GM18867 (cell line): ENCODE measurements at regions not wholly inside any gene's neighbourhood (a gene's known extent, or its start where the extent isn't known, plus 50 kb on each side); places are given as distances from the start of the nearest gene placed in this dataset.

Source experiments
- ATAC-seq: cut with Tn5 transposase; IDR thresholded peaks from one replicate; pipeline ENCODE4 v1.9.1; 2021; ENCODE audit warnings: mild to moderate bottlenecking, moderate library complexity; ENCODE audit not compliant: unreplicated experiment

- ATAC-seq, result no peak
Observed at GRCh38 chr18:24530630-24531111, 70.2 kb downstream of the HRH4 start.

- no peak for ATAC-seq
Observed at GRCh38 chr18:24534271-24534670, 73.8 kb downstream of the HRH4 start.

GRCh38 chr18:24534737-24535136 is 74.3 kb downstream of the HRH4 start:
- ATAC-seq, result no peak

- no peak for ATAC-seq
Observed at GRCh38 chr18:24535527-24536295, 75.3 kb downstream of the HRH4 start.

- no peak for ATAC-seq
Observed at GRCh38 chr18:24536326-24536725, 75.9 kb downstream of the HRH4 start.

- no peak for ATAC-seq
Observed at GRCh38 chr18:24536834-24537233, 76.4 kb downstream of the HRH4 start.

GRCh38 chr18:24538414-24539264 is 78.2 kb downstream of the HRH4 start:
- no peak for ATAC-seq

- no peak for ATAC-seq
Observed at GRCh38 chr18:24539866-24540617, 79.6 kb downstream of the HRH4 start.

GRCh38 chr18:24540896-24541295 is 80.5 kb downstream of the HRH4 start:
- ATAC-seq, result no peak

GRCh38 chr18:24543086-24543794 is 82.8 kb downstream of the HRH4 start:
- no peak for ATAC-seq

GRCh38 chr18:24543795-24544498 is 83.5 kb downstream of the HRH4 start:
- ATAC-seq, result no peak

- no peak for ATAC-seq
Observed at GRCh38 chr18:24544949-24545348, 84.5 kb downstream of the HRH4 start.

- no peak for ATAC-seq
Observed at GRCh38 chr18:24545651-24546050, 85.2 kb downstream of the HRH4 start.

- no peak for ATAC-seq
Observed at GRCh38 chr18:24546307-24546706, 85.9 kb downstream of the HRH4 start.

GRCh38 chr18:24548583-24548982 is 88.1 kb downstream of the HRH4 start:
- no peak for ATAC-seq

GRCh38 chr18:24552218-24552617 is 91.8 kb downstream of the HRH4 start:
- no peak for ATAC-seq

GRCh38 chr18:24553571-24554285 is 93.3 kb downstream of the HRH4 start:
- no peak for ATAC-seq

- ATAC-seq, result no peak
Observed at GRCh38 chr18:24558403-24558802, 98.0 kb downstream of the HRH4 start.

GRCh38 chr18:24559526-24559925 is 99.1 kb downstream of the HRH4 start:
- ATAC-seq, result no peak
